Esophagus squamous epithelium (tissue), 4 donors: ENCODE measurements at regions not wholly inside any gene's neighbourhood (a gene's known extent, or its start where the extent isn't known, plus 50 kb on each side); places are given as distances from the start of the nearest gene placed in this dataset.

Source experiments
- POLR2A ChIP-seq, 4 donors: fragments of 450-650 bp; IDR thresholded peaks; one replicate each; pipeline ENCODE4 v1.6.1; 2017; ENCODE audit warnings: antibody characterized with exemption in 4 of 4, mild to moderate bottlenecking in 4 of 4, moderate library complexity in 3 of 4
- TF ChIP-seq, protein P1 (sequence below), 6 experiments: fragments of 450-650 bp in 4 of 6; fragments of 200-600 bp in 2 of 6; sonication (generic) in 2 of 6; IDR thresholded peaks; one replicate each; pipeline ENCODE4 v1.5.1; 2016 to 2019; ENCODE audit warnings: antibody characterized with exemption in 6 of 6, mild to moderate bottlenecking in 4 of 6, moderate library complexity in 4 of 6

DNA sequence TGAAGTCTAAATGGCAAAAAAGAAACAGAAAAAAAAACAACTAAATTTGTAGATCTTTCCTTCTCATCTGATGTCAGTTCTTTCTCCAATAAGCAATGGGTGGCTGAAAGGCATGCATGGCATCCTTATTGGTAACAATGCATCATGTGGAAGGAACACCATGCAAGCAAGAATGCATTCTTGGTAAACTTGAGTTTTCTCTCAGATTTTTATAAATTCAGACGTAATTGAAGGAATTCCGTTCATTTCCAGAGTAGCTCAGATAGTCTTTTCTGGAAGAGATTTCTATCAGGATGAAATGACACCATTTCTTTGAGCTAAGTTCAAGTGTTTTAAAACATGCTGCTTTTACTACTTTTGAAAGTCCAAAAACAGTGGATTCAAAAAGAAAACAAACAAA, 373.0 kb downstream of the COG6 start:
- TF ChIP-seq, protein P1, sequence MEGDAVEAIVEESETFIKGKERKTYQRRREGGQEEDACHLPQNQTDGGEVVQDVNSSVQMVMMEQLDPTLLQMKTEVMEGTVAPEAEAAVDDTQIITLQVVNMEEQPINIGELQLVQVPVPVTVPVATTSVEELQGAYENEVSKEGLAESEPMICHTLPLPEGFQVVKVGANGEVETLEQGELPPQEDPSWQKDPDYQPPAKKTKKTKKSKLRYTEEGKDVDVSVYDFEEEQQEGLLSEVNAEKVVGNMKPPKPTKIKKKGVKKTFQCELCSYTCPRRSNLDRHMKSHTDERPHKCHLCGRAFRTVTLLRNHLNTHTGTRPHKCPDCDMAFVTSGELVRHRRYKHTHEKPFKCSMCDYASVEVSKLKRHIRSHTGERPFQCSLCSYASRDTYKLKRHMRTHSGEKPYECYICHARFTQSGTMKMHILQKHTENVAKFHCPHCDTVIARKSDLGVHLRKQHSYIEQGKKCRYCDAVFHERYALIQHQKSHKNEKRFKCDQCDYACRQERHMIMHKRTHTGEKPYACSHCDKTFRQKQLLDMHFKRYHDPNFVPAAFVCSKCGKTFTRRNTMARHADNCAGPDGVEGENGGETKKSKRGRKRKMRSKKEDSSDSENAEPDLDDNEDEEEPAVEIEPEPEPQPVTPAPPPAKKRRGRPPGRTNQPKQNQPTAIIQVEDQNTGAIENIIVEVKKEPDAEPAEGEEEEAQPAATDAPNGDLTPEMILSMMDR (IDR thresholded peaks at IDR 0.05), result no peak
- TF ChIP-seq POLR2A (IDR thresholded peaks at IDR 0.05), result no peak
